ENCODE measurements at regions not wholly inside any gene's neighbourhood (a gene's known extent, or its start where the extent isn't known, plus 50 kb on each side); places are given as distances from the start of the nearest gene placed in this dataset.
A peak's percentile ranks its signal among the peaks of the same experiment; 100 is the strongest.

- Histone ChIP-seq H3K27me3 (replicated peaks in 1 of 2; ENCODE audit: control insufficient read depth in 2 of 2, insufficient read depth in 2 of 2, low read length in 1 of 2) (no peaks in the 10 kb centered on the region), H4K20me1 (ENCODE audit: control insufficient read depth, insufficient read depth) (no peaks in the 10 kb centered on the region), H3K4me1 (ENCODE audit: control insufficient read depth, insufficient read depth, low read length) (no peaks in the 10 kb centered on the region), H3K4me2 (ENCODE audit: control insufficient read depth, insufficient read depth) (no peak overlapping the region), H3K27ac (ENCODE audit: control insufficient read depth, insufficient read depth) (no peak overlapping the region), H3K9ac (ENCODE audit: control insufficient read depth, insufficient read depth, low read length) (no peak overlapping the region), H3K36me3 (ENCODE audit: control insufficient read depth in 2 of 2, insufficient read depth in 2 of 2, low read length in 1 of 2) (no peaks in the 10 kb centered on the region), H3K79me2 (ENCODE audit: control insufficient read depth, insufficient read depth, low read length) (no peaks in the 10 kb centered on the region), H3K4me3 (no peak overlapping the region), H3K9me3 (replicated peaks; ENCODE audit: control insufficient read depth, insufficient read depth, low read length) (no peaks in the 10 kb centered on the region), H2AFZ (ENCODE audit: control insufficient read depth, low read depth, low read length) (peak overlapping the region; percentile 7; the same call in 1 of the 2 replicates)
- POLR2A ChIA-PET, result no interaction called here
- in situ Hi-C loops (cut with MboI), result no loop called here
- intact Hi-C loops (cut with micrococcal nuclease; ENCODE audit: unreplicated experiment), result no loop called here
- TF ChIP-seq BACH1 (IDR thresholded peaks at IDR 0.05; ENCODE audit: borderline replicate concordance) (peak; percentile 58; the same call in 1 of the 2 replicates), ZNF217 (IDR thresholded peaks at IDR 0.05) (no peak), POU2F2 (IDR thresholded peaks at IDR 0.05; ENCODE audit: borderline replicate concordance, low read depth, low read length) (no peak), SIN3A (IDR thresholded peaks at IDR 0.05; ENCODE audit: low read depth, low read length) (no peak), CHD2 (IDR thresholded peaks at IDR 0.05; ENCODE audit: borderline replicate concordance, low read depth, low read length) (no peak), BHLHE40 (IDR thresholded peaks at IDR 0.05; ENCODE audit: borderline replicate concordance in 1 of 2, low read depth in 2 of 2, low read length in 1 of 2) (no peak), FOXK2 (IDR thresholded peaks at IDR 0.05) (no peak), NR2C2 (IDR thresholded peaks at IDR 0.05; ENCODE audit: borderline replicate concordance, control insufficient read depth, insufficient read length, low read depth) (no peak)
- DNase-seq (ENCODE audit: low read depth, low spot score), result no peak
- WGBS (ENCODE audit: insufficient coverage, insufficient replicate concordance, low lambda C conversion rate, missing lambda C conversion rate), result 50% methylated on average over 13 of the region's 13 CpGs
- RAD21 ChIA-PET (ENCODE audit: unreplicated experiment), result no interaction called here
- no TSS peak for BruUV-seq (replicated peaks)
- CTCF ChIA-PET, result no interaction called here
- FAIRE-seq, result no peak
- SMC1A ChIA-PET (ENCODE audit: uncharacterized antibody, unreplicated experiment), result no interaction called here
- peak; percentile 54; the same call in 2 of the 3 replicates for ATAC-seq
Observed at GRCh38 chr4:107210450-107211239, 174.5 kb upstream of the DKK2 start.

GRCh38 chr4:107203733-107204132, 167.6 kb upstream of the DKK2 start:
- Histone ChIP-seq H3K9ac (ENCODE audit: control insufficient read depth, insufficient read depth, low read length) (no peak overlapping the region), H3K36me3 (ENCODE audit: control insufficient read depth in 2 of 2, insufficient read depth in 2 of 2, low read length in 1 of 2) (no peaks in the 10 kb centered on the region), H3K4me2 (ENCODE audit: control insufficient read depth, insufficient read depth) (no peak overlapping the region), H3K9me3 (replicated peaks; ENCODE audit: control insufficient read depth, insufficient read depth, low read length) (no peaks in the 10 kb centered on the region), H3K4me1 (ENCODE audit: control insufficient read depth, insufficient read depth, low read length) (no peaks in the 10 kb centered on the region), H2AFZ (ENCODE audit: control insufficient read depth, low read depth, low read length) (no peak overlapping the region), H3K4me3 (no peak overlapping the region), H3K27ac (ENCODE audit: control insufficient read depth, insufficient read depth) (no peak overlapping the region), H3K27me3 (replicated peaks in 1 of 2; ENCODE audit: control insufficient read depth in 2 of 2, insufficient read depth in 2 of 2, low read length in 1 of 2) (no peaks in the 10 kb centered on the region), H4K20me1 (ENCODE audit: control insufficient read depth, insufficient read depth) (no peaks in the 10 kb centered on the region), H3K79me2 (ENCODE audit: control insufficient read depth, insufficient read depth, low read length) (no peaks in the 10 kb centered on the region)
- in situ Hi-C loops (cut with MboI) (no loop called here), intact Hi-C loops (cut with micrococcal nuclease; ENCODE audit: unreplicated experiment) (no loop called here)
- RAD21 ChIA-PET (ENCODE audit: unreplicated experiment), result no interaction called here
- no peak for DNase-seq (ENCODE audit: low read depth, low spot score)
- SMC1A ChIA-PET (ENCODE audit: uncharacterized antibody, unreplicated experiment), result no interaction called here
- 67% methylated on average over 8 of the region's 8 CpGs for WGBS (ENCODE audit: insufficient coverage, insufficient replicate concordance, low lambda C conversion rate, missing lambda C conversion rate)
- CTCF ChIA-PET, result interaction anchor here (1.2 kb wide), 1 partner anchor 853 kb away, joined by 3 read pairs; no protein-coding TSS in a partner anchor
- FAIRE-seq, result no peak
- no peak for ATAC-seq
- TF ChIP-seq PAX5 (IDR thresholded peaks at IDR 0.05; ENCODE audit: borderline replicate concordance, low read depth, low read length), result no peak
- TF ChIP-seq NBN (IDR thresholded peaks at IDR 0.05), result no peak
- no peak for TF ChIP-seq SMC3 (IDR thresholded peaks at IDR 0.05; ENCODE audit: borderline replicate concordance, low read length)
- no peak for TF ChIP-seq RUNX3 (IDR thresholded peaks at IDR 0.05; ENCODE audit: low read length)
- no peak for TF ChIP-seq ATF3 (IDR thresholded peaks at IDR 0.05; ENCODE audit: borderline replicate concordance, extremely low read depth, low read depth, low read length)
- no peak for TF ChIP-seq ZBED1 (IDR thresholded peaks at IDR 0.05; ENCODE audit: borderline replicate concordance)
- no peak for TF ChIP-seq TCF12 (IDR thresholded peaks at IDR 0.05; ENCODE audit: low read depth, low read length)
- POLR2A ChIA-PET, result no interaction called here
- BruUV-seq (replicated peaks), result no TSS peak
